ENCODE measurements at regions not wholly inside any gene's neighbourhood (a gene's known extent, or its start where the extent isn't known, plus 50 kb on each side); places are given as distances from the start of the nearest gene placed in this dataset.

DNA sequence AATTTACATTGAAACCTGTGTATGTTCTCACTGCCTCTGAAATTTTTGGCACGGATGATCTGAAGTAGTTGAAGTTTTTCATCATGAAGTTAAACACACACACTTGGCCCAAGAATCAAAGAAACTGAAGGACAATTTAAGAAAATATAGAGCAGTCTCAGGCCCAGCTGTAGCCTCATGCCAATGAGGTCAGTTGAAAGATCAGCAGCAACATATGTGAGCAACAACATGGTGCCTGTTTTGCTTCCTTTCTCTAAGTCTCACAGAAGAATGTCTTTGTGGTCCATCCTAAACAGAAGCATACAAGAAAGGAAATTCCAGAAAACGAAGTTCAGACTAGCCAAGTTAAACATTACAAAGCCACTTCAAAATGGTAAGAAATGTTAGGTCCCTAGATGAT lies 1737.2 kb downstream of the MAT2B start:
- no peak overlapping the region for H3K9ac ChIP-seq (ENCODE audit: low read length)
- H3K4me2 ChIP-seq (ENCODE audit: low read length) = no peak overlapping the region
- H3F3A ChIP-seq (ENCODE audit: insufficient read depth, low read length) = no peaks in the 10 kb centered on the region
- TF ChIP-seq, protein P1, sequence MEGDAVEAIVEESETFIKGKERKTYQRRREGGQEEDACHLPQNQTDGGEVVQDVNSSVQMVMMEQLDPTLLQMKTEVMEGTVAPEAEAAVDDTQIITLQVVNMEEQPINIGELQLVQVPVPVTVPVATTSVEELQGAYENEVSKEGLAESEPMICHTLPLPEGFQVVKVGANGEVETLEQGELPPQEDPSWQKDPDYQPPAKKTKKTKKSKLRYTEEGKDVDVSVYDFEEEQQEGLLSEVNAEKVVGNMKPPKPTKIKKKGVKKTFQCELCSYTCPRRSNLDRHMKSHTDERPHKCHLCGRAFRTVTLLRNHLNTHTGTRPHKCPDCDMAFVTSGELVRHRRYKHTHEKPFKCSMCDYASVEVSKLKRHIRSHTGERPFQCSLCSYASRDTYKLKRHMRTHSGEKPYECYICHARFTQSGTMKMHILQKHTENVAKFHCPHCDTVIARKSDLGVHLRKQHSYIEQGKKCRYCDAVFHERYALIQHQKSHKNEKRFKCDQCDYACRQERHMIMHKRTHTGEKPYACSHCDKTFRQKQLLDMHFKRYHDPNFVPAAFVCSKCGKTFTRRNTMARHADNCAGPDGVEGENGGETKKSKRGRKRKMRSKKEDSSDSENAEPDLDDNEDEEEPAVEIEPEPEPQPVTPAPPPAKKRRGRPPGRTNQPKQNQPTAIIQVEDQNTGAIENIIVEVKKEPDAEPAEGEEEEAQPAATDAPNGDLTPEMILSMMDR (IDR thresholded peaks at IDR 0.05; ENCODE audit: low read length) = no peak
- no peak for TF ChIP-seq EZH2 (IDR thresholded peaks at IDR 0.05; ENCODE audit: borderline replicate concordance, low read length)
- no peaks in the 10 kb centered on the region for H3K9me2 ChIP-seq (ENCODE audit: low read depth, low read length)
- H2AFZ ChIP-seq (ENCODE audit: low read length) = no peak overlapping the region
- no peaks in the 10 kb centered on the region for H3K27me3 ChIP-seq (ENCODE audit: insufficient read depth, low read length)
- no peaks in the 10 kb centered on the region for H3K36me3 ChIP-seq (ENCODE audit: insufficient read depth, low read length)
- no peak overlapping the region for H3K27ac ChIP-seq (ENCODE audit: low read depth, low read length, poor library complexity, severe bottlenecking)
- no peaks in the 10 kb centered on the region for H3K9me3 ChIP-seq (ENCODE audit: low read length)
- no peaks in the 10 kb centered on the region for H3K79me2 ChIP-seq (ENCODE audit: insufficient read depth, low read length)
- H4K20me1 ChIP-seq (ENCODE audit: insufficient read depth, low read length) = no peaks in the 10 kb centered on the region
- H3K4me3 ChIP-seq (ENCODE audit: low read depth, low read length, poor library complexity, severe bottlenecking) = no peak overlapping the region
- no peaks in the 10 kb centered on the region for H3K4me1 ChIP-seq (ENCODE audit: insufficient read depth, low read length, severe bottlenecking)

DNA sequence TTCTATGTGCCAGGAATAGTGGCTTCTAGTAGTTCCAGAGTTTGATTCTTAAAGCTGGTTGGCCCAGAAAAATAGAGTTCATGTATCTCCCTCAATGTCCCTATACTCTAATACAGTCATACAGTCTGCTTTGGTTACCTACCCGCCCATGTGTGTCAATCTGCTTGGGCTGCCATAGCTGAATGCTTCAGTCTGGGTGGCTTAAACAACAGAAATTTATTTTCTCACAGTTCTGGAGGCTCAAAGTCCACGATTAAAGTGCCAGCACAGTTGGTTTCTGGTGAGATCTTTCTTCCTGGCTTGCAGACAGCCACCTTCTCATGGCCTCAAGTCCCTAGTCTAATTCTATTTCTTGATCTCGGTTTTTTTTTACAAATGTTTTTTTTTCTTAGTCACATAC lies 1739.0 kb downstream of the MAT2B start:
- no peaks in the 10 kb centered on the region for H3K79me2 ChIP-seq (ENCODE audit: insufficient read depth, low read length)
- H3K4me2 ChIP-seq (ENCODE audit: low read length) = no peak overlapping the region
- no peaks in the 10 kb centered on the region for H3K36me3 ChIP-seq (ENCODE audit: insufficient read depth, low read length)
- H3K4me3 ChIP-seq (ENCODE audit: low read depth, low read length, poor library complexity, severe bottlenecking) = no peak overlapping the region
- no peaks in the 10 kb centered on the region for H3K9me3 ChIP-seq (ENCODE audit: low read length)
- H3K9me2 ChIP-seq (ENCODE audit: low read depth, low read length) = no peaks in the 10 kb centered on the region
- TF ChIP-seq, protein P1 (IDR thresholded peaks at IDR 0.05; ENCODE audit: low read length) = no peak
- TF ChIP-seq EZH2 (IDR thresholded peaks at IDR 0.05; ENCODE audit: borderline replicate concordance, low read length) = no peak
- no peak overlapping the region for H3K27ac ChIP-seq (ENCODE audit: low read depth, low read length, poor library complexity, severe bottlenecking)
- no peak overlapping the region for H2AFZ ChIP-seq (ENCODE audit: low read length)
- H3K9ac ChIP-seq (ENCODE audit: low read length) = no peak overlapping the region
- no peaks in the 10 kb centered on the region for H3K4me1 ChIP-seq (ENCODE audit: insufficient read depth, low read length, severe bottlenecking)
- H4K20me1 ChIP-seq (ENCODE audit: insufficient read depth, low read length) = no peaks in the 10 kb centered on the region
- no peaks in the 10 kb centered on the region for H3K27me3 ChIP-seq (ENCODE audit: insufficient read depth, low read length)
- H3F3A ChIP-seq (ENCODE audit: insufficient read depth, low read length) = no peaks in the 10 kb centered on the region

DNA sequence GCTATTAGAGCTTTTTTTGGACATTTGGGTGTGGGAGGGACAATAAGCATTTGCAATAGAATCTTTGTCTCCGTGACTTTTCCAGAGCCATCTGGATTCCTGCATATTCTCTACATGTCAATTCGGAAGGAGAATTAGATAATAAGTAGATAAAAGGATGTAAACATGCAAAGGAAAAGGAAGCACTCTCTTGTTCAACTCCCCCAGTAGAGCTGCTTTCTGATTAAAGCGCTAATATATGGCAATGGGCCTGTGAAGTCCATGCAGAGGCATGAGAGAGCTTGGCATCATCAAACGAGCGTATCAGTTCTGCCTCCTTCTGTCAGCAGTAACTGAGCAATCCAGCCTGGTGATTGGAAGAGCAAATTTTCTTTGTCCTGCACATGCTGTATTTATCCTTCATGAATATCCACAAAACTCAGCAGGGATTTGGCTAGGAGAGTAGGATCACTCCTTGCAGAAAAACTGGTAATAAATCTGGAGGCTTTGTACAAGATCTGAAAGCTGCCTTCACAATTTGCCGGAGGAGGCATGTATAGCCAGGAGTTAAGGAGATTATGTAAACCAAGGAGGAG lies 1752.9 kb downstream of the MAT2B start:
- no peaks in the 10 kb centered on the region for H3K36me3 ChIP-seq (ENCODE audit: insufficient read depth, low read length)
- H3K79me2 ChIP-seq (ENCODE audit: insufficient read depth, low read length) = no peaks in the 10 kb centered on the region
- H3K9me3 ChIP-seq (ENCODE audit: low read length) = no peaks in the 10 kb centered on the region
- no peaks in the 10 kb centered on the region for H3K9me2 ChIP-seq (ENCODE audit: low read depth, low read length)
- TF ChIP-seq, protein P1 (IDR thresholded peaks at IDR 0.05; ENCODE audit: low read length) = no peak
- no peak for TF ChIP-seq EZH2 (IDR thresholded peaks at IDR 0.05; ENCODE audit: borderline replicate concordance, low read length)
- H2AFZ ChIP-seq (ENCODE audit: low read length) = no peak overlapping the region
- no peak overlapping the region for H3K4me3 ChIP-seq (ENCODE audit: low read depth, low read length, poor library complexity, severe bottlenecking)
- no peaks in the 10 kb centered on the region for H3F3A ChIP-seq (ENCODE audit: insufficient read depth, low read length)
- no peaks in the 10 kb centered on the region for H3K27me3 ChIP-seq (ENCODE audit: insufficient read depth, low read length)
- no peaks in the 10 kb centered on the region for H3K4me1 ChIP-seq (ENCODE audit: insufficient read depth, low read length, severe bottlenecking)
- H3K4me2 ChIP-seq (ENCODE audit: low read length) = no peak overlapping the region
- no peaks in the 10 kb centered on the region for H4K20me1 ChIP-seq (ENCODE audit: insufficient read depth, low read length)
- H3K27ac ChIP-seq (ENCODE audit: low read depth, low read length, poor library complexity, severe bottlenecking) = no peak overlapping the region
- no peak overlapping the region for H3K9ac ChIP-seq (ENCODE audit: low read length)
